ENCODE measurements at regions not wholly inside any gene's neighbourhood (a gene's known extent, or its start where the extent isn't known, plus 50 kb on each side); places are given as distances from the start of the nearest gene placed in this dataset.

DNA sequence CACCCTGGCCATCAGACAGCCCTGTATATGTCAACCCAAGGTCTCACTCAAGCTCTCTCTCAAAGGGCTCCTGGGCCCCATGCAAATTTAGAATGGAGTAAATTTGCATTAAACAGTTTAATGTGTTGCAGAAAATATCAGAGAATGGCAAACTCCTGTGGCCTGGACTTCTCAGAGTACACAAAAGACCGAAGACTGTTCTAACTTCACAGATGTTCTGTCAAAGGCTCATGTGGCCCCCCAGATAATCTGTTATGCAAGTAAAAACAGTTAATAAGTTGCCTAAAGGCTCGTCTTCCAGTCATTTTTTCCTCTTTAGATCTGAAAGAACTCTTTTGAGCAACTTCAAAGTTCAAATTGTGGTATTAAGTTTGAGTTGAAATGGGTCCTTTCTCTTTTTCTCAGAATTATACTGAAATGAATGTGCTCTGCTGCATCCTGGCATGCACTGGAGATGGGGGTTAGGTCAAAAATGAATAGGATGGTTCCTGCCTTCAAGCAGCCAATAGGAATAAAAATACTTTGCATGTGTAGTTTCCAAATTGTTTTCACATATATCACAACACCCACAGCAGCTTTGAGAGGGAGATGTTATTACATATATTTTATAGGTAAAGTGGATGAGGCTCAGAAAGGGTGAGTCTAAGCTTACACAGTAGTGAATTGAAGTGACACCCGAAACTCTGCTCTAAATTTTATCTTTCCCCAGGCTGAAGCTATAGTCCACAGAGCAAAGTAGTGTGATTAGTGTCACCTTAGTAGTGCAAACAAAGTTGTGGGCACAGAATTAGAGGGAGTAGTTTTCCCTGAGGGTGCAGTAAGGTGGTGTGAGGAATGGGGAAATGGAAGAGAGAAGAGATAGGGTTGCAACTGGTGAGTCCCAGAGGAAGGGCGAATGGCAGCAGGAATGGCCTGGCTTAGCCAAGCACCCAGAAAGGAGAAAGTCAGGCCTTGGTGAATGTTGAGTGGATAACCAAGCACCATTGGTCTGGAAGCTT, 205.0 kb upstream of the RFC3 start:
- Histone ChIP-seq H3K27me3 (ENCODE audit: low read depth) (no peaks in the 10 kb centered on the region), H3K4me3 (no peak overlapping the region), H3K36me3 (replicated peaks) (no peaks in the 10 kb centered on the region), H3K9me3 (no peaks in the 10 kb centered on the region), H3K4me1 (peaks cover 15% of the 10 kb centered on the region)
- in situ Hi-C loops (cut with MboI; ENCODE audit: low sequenced_read_pairs): no loop called here
- no peak for DNase-seq (ENCODE audit: low spot score in 2 of 2)

DNA sequence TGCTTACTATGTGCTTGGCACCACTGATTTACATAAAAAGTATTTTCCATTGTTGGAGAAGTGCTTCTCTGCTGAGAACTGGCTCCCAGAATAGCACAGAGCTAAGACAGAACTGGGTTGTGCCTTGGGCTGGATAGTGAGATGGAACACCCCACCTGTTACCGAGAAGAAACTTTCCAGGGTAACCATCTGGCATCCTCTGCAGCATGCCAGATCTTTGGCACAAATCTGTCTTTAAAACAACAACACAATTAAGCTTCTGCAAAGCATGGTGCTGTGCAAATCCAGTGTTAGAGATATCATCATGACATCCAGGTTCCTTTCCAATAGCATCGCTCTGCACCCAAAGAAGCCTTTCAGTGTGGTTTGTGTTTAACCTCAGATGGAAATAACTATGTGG, 202.5 kb upstream of the RFC3 start:
- no peaks in the 10 kb centered on the region for H3K9me3 ChIP-seq
- H3K4me3 ChIP-seq: no peak overlapping the region
- no peaks in the 10 kb centered on the region for H3K27me3 ChIP-seq (ENCODE audit: low read depth)
- H3K36me3 ChIP-seq (replicated peaks): no peaks in the 10 kb centered on the region
- peaks cover 11% of the 10 kb centered on the region for H3K4me1 ChIP-seq
- no peak for DNase-seq (ENCODE audit: low spot score in 2 of 2)
- in situ Hi-C loops (cut with MboI; ENCODE audit: low sequenced_read_pairs): no loop called here

DNA sequence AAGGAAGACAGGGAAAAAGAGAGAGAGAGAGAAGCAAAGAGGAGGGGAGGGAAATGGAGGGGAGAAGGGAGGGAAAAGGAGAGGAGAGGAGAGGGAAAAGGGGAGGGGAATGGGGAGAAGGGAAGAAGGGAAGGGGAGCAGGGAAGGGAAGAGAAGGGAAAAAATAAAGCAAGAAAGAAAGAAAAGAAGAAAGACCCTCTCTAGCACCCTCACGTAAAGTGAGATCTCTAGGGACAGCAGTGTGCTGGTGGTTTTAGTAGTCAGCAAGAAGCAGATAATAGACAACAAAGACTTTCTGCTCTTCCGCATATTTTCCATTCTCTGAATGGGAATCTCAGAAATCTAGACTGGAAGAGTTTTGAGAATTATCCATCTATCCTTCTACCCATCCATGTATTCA, 201.8 kb upstream of the RFC3 start:
- Histone ChIP-seq H3K4me1 (peaks cover 5% of the 10 kb centered on the region; the same call in 1 of the 2 replicates), H3K27me3 (ENCODE audit: low read depth) (no peaks in the 10 kb centered on the region), H3K4me3 (no peak overlapping the region), H3K36me3 (replicated peaks) (no peaks in the 10 kb centered on the region), H3K9me3 (no peaks in the 10 kb centered on the region)
- in situ Hi-C loops (cut with MboI; ENCODE audit: low sequenced_read_pairs): no loop called here
- DNase-seq (ENCODE audit: low spot score in 2 of 2): no peak

DNA sequence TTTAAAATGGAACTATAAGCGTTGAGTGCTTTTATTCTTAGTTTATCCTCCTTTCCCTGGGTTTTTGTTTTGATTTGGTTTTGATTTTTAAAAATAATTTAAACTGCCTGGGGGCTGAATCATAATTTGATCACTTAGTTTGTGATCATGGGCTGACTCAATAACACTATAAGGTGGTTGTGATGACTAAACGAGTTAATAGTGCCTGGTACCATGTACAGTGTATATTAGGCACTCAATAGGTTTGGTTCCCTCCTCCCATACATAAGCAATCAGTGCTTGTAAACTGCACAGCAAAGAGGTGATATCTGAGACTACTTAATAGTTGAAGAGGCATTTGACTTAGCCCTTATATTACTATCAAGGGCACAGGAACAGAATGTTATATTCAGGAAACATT, 200.9 kb upstream of the RFC3 start:
- no peaks in the 10 kb centered on the region for H3K4me1 ChIP-seq
- no peak for DNase-seq (ENCODE audit: low spot score in 2 of 2)
- no peak overlapping the region for H3K4me3 ChIP-seq
- no peaks in the 10 kb centered on the region for H3K9me3 ChIP-seq
- in situ Hi-C loops (cut with MboI; ENCODE audit: low sequenced_read_pairs): no loop called here
- no peaks in the 10 kb centered on the region for H3K27me3 ChIP-seq (ENCODE audit: low read depth)
- H3K36me3 ChIP-seq (replicated peaks): no peaks in the 10 kb centered on the region

DNA sequence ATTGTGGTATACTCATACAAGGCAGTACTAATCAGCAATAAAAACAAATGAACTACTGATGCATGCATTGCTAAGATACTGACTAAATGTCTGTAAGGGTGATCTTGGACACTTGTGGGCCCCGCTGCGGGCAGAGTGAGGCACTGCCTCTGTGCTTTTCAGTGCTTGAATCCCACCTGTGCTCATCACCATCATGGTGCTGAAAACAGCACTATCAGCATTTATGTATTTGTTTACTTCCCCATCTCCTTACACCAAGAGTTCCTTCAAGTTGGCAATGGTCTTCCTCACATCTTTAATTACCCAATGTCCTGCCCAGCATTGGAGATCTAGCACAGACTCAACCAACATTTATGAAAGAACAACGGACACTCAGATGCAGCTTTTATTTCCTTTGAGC, 193.7 kb upstream of the RFC3 start:
- DNase-seq (ENCODE audit: low spot score in 2 of 2): no peak
- no peaks in the 10 kb centered on the region for H3K27me3 ChIP-seq (ENCODE audit: low read depth)
- H3K4me3 ChIP-seq: no peak overlapping the region
- H3K9me3 ChIP-seq: no peaks in the 10 kb centered on the region
- no peaks in the 10 kb centered on the region for H3K36me3 ChIP-seq (replicated peaks)
- no peaks in the 10 kb centered on the region for H3K4me1 ChIP-seq
- in situ Hi-C loops (cut with MboI; ENCODE audit: low sequenced_read_pairs): no loop called here

DNA sequence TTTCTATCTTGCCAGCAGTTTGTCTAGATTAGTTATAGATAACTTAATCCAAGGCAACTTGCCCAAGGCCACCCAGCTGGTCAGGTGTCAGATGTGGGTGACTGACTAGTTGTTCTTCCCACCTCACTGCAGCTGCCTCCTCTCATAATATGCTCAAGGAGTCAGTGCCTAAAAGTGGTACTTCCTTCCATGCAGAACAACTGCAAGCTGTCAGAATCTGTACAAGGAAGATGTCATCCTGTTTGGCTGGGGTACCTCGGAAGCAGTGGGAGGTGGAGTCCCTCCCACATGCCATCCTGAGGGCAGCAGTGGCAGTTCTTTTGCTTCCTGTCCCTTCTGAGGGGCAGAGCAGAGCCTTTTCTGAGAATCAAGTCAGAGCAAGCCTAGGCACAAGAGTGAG, 193.2 kb upstream of the RFC3 start:
- no peaks in the 10 kb centered on the region for H3K4me1 ChIP-seq
- in situ Hi-C loops (cut with MboI; ENCODE audit: low sequenced_read_pairs): no loop called here
- no peak for DNase-seq (ENCODE audit: low spot score in 2 of 2)
- no peaks in the 10 kb centered on the region for H3K9me3 ChIP-seq
- H3K36me3 ChIP-seq (replicated peaks): no peaks in the 10 kb centered on the region
- H3K4me3 ChIP-seq: no peak overlapping the region
- no peaks in the 10 kb centered on the region for H3K27me3 ChIP-seq (ENCODE audit: low read depth)

DNA sequence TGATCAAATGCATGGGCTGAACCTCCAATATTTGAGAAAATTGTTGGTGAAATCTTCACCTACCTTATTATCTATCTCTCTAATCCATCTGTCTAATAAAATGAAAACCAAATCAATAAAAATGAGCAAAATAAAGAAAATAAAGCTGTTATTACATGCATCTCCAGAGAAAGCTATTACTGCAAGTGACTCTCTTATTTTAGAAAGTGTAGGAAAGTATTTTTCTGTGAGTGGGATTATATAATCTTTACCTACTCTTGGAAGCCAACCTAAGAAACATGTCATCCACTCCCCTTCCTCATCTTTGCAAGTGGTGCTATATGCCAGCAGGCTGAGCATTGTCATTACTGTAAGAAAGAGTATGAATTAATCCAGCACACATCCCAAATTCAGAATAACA, 191.5 kb upstream of the RFC3 start:
- Histone ChIP-seq H3K4me1 (no peaks in the 10 kb centered on the region), H3K27me3 (ENCODE audit: low read depth) (no peaks in the 10 kb centered on the region), H3K9me3 (no peaks in the 10 kb centered on the region), H3K4me3 (no peak overlapping the region), H3K36me3 (replicated peaks) (no peaks in the 10 kb centered on the region)
- DNase-seq (ENCODE audit: low spot score in 2 of 2): no peak
- in situ Hi-C loops (cut with MboI; ENCODE audit: low sequenced_read_pairs): no loop called here

DNA sequence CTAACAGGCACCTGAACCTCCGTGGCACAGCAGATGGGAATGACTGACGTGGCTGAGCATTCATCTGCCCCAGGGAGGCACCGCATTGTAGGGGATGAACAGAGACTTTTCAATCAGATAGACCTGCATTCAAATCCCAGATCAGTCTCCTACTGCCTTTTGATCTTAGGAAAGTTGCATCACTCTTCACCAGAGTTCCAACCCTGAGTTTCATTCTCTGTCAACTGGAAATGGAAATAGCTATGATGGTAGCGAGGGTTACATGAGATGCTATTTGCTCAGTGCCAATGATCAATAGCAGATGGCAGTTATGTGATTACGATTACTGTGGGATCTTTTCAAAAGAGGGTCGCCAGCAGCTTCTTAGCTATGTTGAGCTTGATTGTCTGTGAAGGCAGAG, 189.3 kb upstream of the RFC3 start:
- Histone ChIP-seq H3K36me3 (replicated peaks) (no peaks in the 10 kb centered on the region), H3K27me3 (ENCODE audit: low read depth) (no peaks in the 10 kb centered on the region), H3K4me3 (no peak overlapping the region), H3K9me3 (no peaks in the 10 kb centered on the region), H3K4me1 (no peaks in the 10 kb centered on the region)
- DNase-seq (ENCODE audit: low spot score in 2 of 2): no peak
- in situ Hi-C loops (cut with MboI; ENCODE audit: low sequenced_read_pairs): no loop called here

DNA sequence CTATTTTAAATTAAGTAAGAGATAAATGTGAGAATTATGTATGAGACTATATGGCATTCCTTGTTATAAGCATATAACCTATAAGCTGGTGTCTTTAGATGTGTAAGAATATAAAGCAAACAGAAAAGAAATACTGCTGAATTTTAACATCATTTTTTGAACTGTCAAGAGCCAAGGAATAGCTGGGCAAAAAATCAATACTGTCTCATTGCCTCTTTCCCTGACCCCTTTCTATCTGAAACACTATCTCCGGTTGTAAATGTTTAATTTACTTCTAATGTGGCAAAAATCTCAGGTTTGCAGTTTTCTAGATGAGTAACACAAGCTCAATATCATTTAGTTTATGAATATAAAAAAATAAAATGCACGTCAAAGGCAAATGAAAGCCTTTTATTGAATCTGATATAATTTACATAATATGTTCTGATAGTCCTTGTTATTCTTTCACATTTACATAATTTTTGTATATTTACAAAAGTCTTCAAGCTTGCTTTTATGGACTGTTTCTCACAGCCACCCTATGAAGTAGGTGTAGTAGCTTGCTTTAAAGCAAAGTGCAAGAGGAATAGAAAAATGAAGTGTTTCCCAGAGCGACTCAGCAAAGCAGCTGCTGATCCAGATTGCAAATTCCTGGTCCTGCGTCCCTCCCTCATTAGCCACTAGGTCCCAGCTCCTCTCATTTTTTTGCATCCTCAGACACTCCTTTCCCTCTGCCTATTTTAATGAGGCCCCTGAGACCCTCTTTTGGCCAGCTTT, 188.2 kb upstream of the RFC3 start:
- Histone ChIP-seq H3K4me1 (no peaks in the 10 kb centered on the region), H3K9me3 (no peaks in the 10 kb centered on the region), H3K4me3 (no peak overlapping the region), H3K27me3 (ENCODE audit: low read depth) (no peaks in the 10 kb centered on the region), H3K36me3 (replicated peaks) (no peaks in the 10 kb centered on the region)
- DNase-seq (ENCODE audit: low spot score in 2 of 2): no peak
- in situ Hi-C loops (cut with MboI; ENCODE audit: low sequenced_read_pairs): no loop called here

DNA sequence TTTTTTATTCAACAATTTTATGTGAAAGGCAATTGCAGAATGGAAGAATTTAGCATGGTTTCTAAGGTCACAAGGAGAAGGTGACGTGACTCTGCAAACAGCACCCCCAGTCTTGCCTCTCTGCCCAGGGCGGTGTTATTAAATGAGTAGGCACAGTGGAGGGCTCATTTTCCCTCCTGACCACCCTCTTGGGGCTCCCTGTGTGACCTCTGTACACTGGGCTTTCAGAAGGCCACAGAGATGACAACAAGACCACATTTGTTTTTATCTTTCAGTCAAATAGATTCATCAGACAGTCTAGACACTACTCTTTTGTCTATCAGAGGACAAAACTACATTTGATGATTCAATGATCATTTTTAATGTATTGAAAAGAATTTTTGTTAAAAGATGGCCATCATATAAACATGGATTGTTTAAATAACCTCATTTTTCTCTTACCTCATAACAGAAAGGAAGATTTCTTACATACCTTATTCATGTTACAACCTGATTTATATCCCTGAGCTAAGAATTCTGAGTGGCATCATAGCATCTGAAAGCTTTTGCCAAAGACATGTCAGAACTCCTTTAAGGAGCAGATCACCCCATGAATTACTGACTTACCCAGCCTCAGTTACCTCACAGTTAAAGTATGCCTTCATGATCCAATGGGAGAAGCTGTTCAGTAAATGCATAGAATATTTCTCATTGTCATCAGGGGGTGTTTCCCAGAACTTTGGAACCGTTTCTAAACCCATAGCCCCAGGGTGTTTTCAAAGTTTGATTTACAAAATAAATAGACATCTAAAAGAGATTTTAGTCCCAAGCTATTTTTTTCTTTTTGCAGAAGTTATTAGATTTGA, 184.0 kb upstream of the RFC3 start:
- in situ Hi-C loops (cut with MboI; ENCODE audit: low sequenced_read_pairs): no loop called here
- H3K9me3 ChIP-seq: no peaks in the 10 kb centered on the region
- H3K36me3 ChIP-seq (replicated peaks): no peaks in the 10 kb centered on the region
- no peak overlapping the region for H3K4me3 ChIP-seq
- no peak for DNase-seq (ENCODE audit: low spot score in 2 of 2)
- no peaks in the 10 kb centered on the region for H3K4me1 ChIP-seq
- H3K27me3 ChIP-seq (ENCODE audit: low read depth): no peaks in the 10 kb centered on the region

DNA sequence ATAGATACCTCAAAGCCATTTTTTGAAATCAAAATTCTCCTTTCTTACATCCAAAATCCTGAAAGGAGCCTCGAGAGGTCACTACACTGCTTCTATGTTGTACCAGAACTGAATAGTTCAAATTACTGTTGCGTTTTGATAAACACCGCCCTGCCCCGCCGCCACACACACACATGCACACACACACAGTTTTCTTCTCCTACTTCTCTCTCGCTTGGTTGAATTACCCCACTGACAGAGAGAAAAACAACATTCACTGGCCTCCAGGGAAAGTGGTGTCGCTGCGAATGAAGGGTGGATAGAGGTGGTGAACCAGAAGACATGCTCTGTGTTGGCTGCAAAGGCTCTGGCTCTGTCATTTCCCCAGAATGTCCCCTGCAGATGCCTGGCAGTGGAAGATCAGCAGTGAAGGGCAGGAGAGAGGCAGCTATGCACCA, 183.4 kb upstream of the RFC3 start:
- in situ Hi-C loops (cut with MboI; ENCODE audit: low sequenced_read_pairs): no loop called here
- Histone ChIP-seq H3K4me3 (no peak overlapping the region), H3K4me1 (no peaks in the 10 kb centered on the region), H3K36me3 (replicated peaks) (no peaks in the 10 kb centered on the region), H3K27me3 (ENCODE audit: low read depth) (no peaks in the 10 kb centered on the region), H3K9me3 (no peaks in the 10 kb centered on the region)
- DNase-seq (ENCODE audit: low spot score in 2 of 2): no peak

DNA sequence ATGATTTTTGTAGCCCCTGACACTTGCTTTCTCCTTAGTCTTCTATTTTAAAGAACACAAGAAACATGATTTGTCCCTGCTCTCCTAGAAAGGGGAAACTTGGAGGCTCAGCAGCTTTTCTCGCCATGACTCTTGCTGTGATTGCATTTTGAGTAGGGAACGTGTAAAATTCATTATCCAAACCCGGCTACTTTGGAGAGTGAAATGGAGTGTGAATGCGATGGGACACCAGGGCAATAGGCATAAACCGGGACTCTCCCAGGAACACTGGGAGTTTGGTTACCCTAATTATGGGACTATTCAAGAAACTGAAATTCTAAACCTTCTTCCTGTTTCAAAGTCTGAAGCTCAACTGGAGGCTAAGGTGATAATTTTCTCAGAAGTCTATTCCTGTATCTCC, 181.7 kb upstream of the RFC3 start:
- Histone ChIP-seq H3K4me3 (no peak overlapping the region), H3K27me3 (ENCODE audit: low read depth) (no peaks in the 10 kb centered on the region), H3K36me3 (replicated peaks) (no peaks in the 10 kb centered on the region), H3K9me3 (no peaks in the 10 kb centered on the region), H3K4me1 (no peaks in the 10 kb centered on the region)
- DNase-seq (ENCODE audit: low spot score in 2 of 2): no peak
- in situ Hi-C loops (cut with MboI; ENCODE audit: low sequenced_read_pairs): no loop called here

DNA sequence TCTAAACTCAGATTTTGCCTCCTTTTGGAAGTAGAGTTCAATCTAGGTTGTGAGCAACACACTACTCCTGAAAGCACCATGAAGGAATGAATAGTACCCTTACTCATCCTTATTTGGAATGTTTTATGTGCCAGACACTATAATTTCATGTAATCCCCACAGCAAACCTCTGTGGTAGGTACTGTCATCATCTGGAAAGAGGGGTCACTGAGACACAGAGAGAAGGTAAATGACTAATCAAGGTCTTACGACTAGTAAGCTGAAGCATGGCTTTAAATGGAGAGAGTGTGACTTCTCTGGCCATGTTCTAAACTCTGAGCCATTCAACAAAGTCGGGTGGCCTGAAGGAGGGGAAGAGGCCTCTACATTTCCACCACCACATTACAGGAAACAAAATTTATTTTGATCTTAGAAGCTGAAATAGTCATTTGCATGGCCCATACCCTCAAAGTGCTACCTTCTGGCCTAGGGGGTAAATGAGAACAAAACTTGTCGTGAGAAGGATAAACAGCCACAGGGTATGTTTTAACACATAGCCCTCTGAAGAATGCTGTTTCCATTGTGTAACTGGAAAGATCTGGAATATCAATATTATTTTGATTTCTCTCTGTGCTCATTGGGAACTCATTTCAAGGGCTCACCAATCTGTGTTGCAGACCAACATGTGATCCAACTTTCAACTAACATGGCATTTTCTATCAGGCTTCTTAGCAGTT, 180.8 kb upstream of the RFC3 start:
- Histone ChIP-seq H3K9me3 (no peaks in the 10 kb centered on the region), H3K4me1 (no peaks in the 10 kb centered on the region), H3K27me3 (ENCODE audit: low read depth) (no peaks in the 10 kb centered on the region), H3K4me3 (no peak overlapping the region), H3K36me3 (replicated peaks) (no peaks in the 10 kb centered on the region)
- DNase-seq (ENCODE audit: low spot score in 2 of 2): no peak
- in situ Hi-C loops (cut with MboI; ENCODE audit: low sequenced_read_pairs): no loop called here
